OCI-LY1 (cell line): ENCODE measurements at regions not wholly inside any gene's neighbourhood (a gene's known extent, or its start where the extent isn't known, plus 50 kb on each side); places are given as distances from the start of the nearest gene placed in this dataset.

Experiments
- H2AFZ ChIP-seq: fragments of 200-600 bp; sonication (generic), shearing (Covaris generic); 2 replicates; pipeline ENCODE4 v1.6.0; 2014; ENCODE audit warnings: antibody characterized with exemption, mild to moderate bottlenecking, low read length
- H3F3A ChIP-seq: fragments of 200-600 bp; sonication (generic), shearing (Covaris generic); 2 replicates; pipeline ENCODE4 v1.6.0; 2014; ENCODE audit warnings: mild to moderate bottlenecking, antibody characterized with exemption, low read length, moderate library complexity; ENCODE audit not compliant: insufficient read depth
- H3K27ac ChIP-seq: fragments of 200-600 bp; sonication (generic); 2 replicates; pipeline ENCODE4 v1.5.1; 2014; ENCODE audit warnings: low read length, mixed run types, mild to moderate bottlenecking, low read depth; ENCODE audit not compliant: poor library complexity, severe bottlenecking
- H3K27me3 ChIP-seq: fragments of 200-600 bp; sonication (generic); 2 replicates; pipeline ENCODE4 v1.6.0; 2014; ENCODE audit warnings: antibody characterized with exemption, mild to moderate bottlenecking, low read length, moderate library complexity; ENCODE audit not compliant: insufficient read depth
- H3K36me3 ChIP-seq: fragments of 200-600 bp; sonication (generic); 2 replicates; pipeline ENCODE4 v1.6.1; 2014; ENCODE audit warnings: mild to moderate bottlenecking, antibody characterized with exemption, low read length, moderate library complexity, mixed read lengths; ENCODE audit not compliant: insufficient read depth
- H3K4me1 ChIP-seq: fragments of 200-600 bp; sonication (generic); 2 replicates; pipeline ENCODE4 v1.5.1; 2014; ENCODE audit warnings: mild to moderate bottlenecking, low read length, moderate library complexity; ENCODE audit not compliant: insufficient read depth, severe bottlenecking
- H3K4me2 ChIP-seq: fragments of 200-600 bp; sonication (generic), shearing (Covaris generic); 2 replicates; pipeline ENCODE4 v1.6.1; 2014; ENCODE audit warnings: low read length
- H3K4me3 ChIP-seq: fragments of 200-600 bp; sonication (generic); 2 replicates; pipeline ENCODE4 v1.5.1; 2014; ENCODE audit warnings: low read length, low read depth, mild to moderate bottlenecking, mixed read lengths; ENCODE audit not compliant: poor library complexity, severe bottlenecking
- H3K79me2 ChIP-seq: fragments of 200-600 bp; shearing (Covaris generic); 2 replicates; pipeline ENCODE4 v1.6.1; 2016; ENCODE audit warnings: mixed run types, low read length, mixed read lengths; ENCODE audit not compliant: insufficient read depth
- H3K9ac ChIP-seq: fragments of 200-600 bp; sonication (generic), shearing (Covaris generic); 2 replicates; pipeline ENCODE4 v1.6.1; 2014; ENCODE audit warnings: mild to moderate bottlenecking, low read length, mixed read lengths
- H3K9me2 ChIP-seq: fragments of 200-600 bp; sonication (generic), shearing (Covaris generic); 2 replicates; pipeline ENCODE4 v1.6.1; 2014; ENCODE audit warnings: low read depth, mild to moderate bottlenecking, low read length, mixed read lengths
- H3K9me3 ChIP-seq: fragments of 200-600 bp; shearing (Covaris generic); 2 replicates; pipeline ENCODE4 v1.6.1; 2014; ENCODE audit warnings: low read length, mixed read lengths
- H4K20me1 ChIP-seq: fragments of 200-600 bp; sonication (generic), shearing (Covaris generic); 2 replicates; pipeline ENCODE4 v1.6.0; 2016; ENCODE audit warnings: mild to moderate bottlenecking, low read length; ENCODE audit not compliant: insufficient read depth
- EZH2 ChIP-seq: fragments of 200-600 bp; sonication (generic), shearing (Covaris generic); IDR thresholded peaks from 2 replicates; pipeline ENCODE4 v1.8.0; 2017; ENCODE audit warnings: borderline replicate concordance, mixed run types, mild to moderate bottlenecking, antibody characterized with exemption, low read length, moderate library complexity, mixed read lengths
- TF ChIP-seq, protein P1 (sequence below): fragments of 200-600 bp; sonication (generic), shearing (Covaris generic); IDR thresholded peaks from 2 replicates; pipeline ENCODE4 v1.5.1; 2017; ENCODE audit warnings: mild to moderate bottlenecking, antibody characterized with exemption, low read length, moderate library complexity, mixed read lengths

DNA sequence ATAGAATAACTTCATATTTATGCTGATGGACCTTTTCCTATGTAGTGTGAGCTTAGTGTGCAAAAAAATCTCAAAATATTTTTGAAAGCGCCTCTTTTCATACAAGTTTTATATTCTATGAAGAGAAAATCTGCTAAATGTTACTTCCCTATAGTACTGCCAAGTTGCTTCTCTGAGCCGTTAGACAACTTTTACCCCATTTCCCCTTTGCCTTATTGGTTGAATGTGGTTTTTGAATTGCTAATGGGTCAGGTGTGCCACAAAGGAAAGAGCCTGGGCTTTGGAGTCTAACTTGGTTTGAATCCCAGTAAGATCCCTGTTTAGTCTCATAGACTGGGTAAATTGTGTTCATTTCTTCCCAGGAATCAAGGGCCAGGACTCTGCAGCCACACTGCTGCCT is 261.5 kb downstream of the SNX10 start:
- Histone ChIP-seq H3F3A (no peaks in the 10 kb centered on the region), H3K4me2 (no peak overlapping the region), H3K27ac (no peak overlapping the region), H3K9me3 (no peaks in the 10 kb centered on the region), H3K79me2 (no peaks in the 10 kb centered on the region), H3K36me3 (no peaks in the 10 kb centered on the region), H3K4me3 (no peak overlapping the region), H3K9me2 (no peaks in the 10 kb centered on the region), H3K4me1 (no peaks in the 10 kb centered on the region), H2AFZ (no peak overlapping the region), H3K9ac (no peak overlapping the region), H4K20me1 (no peaks in the 10 kb centered on the region), H3K27me3 (no peaks in the 10 kb centered on the region)
- TF ChIP-seq EZH2 = no peak
- TF ChIP-seq, protein P1, sequence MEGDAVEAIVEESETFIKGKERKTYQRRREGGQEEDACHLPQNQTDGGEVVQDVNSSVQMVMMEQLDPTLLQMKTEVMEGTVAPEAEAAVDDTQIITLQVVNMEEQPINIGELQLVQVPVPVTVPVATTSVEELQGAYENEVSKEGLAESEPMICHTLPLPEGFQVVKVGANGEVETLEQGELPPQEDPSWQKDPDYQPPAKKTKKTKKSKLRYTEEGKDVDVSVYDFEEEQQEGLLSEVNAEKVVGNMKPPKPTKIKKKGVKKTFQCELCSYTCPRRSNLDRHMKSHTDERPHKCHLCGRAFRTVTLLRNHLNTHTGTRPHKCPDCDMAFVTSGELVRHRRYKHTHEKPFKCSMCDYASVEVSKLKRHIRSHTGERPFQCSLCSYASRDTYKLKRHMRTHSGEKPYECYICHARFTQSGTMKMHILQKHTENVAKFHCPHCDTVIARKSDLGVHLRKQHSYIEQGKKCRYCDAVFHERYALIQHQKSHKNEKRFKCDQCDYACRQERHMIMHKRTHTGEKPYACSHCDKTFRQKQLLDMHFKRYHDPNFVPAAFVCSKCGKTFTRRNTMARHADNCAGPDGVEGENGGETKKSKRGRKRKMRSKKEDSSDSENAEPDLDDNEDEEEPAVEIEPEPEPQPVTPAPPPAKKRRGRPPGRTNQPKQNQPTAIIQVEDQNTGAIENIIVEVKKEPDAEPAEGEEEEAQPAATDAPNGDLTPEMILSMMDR = no peak

DNA sequence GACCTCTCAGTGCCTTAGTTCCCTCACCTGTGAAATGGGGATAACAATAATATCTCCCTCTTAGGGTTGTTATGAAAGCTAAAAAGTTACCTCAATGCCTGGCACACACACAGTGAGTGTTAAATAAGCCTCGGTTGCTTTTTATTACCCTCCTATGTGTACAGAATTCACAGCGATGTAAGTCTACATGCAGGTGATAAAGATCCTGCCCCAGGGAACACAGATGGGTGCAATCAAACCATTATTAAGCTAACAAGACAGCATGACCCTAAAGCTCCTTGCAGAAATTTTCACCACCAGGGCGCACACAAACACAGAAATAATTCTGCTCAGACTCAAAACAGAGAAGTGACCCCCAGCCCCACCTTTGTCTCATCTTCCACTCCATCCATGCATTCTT is 261.9 kb downstream of the SNX10 start:
- H3K4me3 ChIP-seq = no peak overlapping the region
- no peaks in the 10 kb centered on the region for H3K79me2 ChIP-seq
- H3F3A ChIP-seq = no peaks in the 10 kb centered on the region
- H3K4me2 ChIP-seq = no peak overlapping the region
- no peak overlapping the region for H2AFZ ChIP-seq
- no peak overlapping the region for H3K27ac ChIP-seq
- H3K36me3 ChIP-seq = no peaks in the 10 kb centered on the region
- no peaks in the 10 kb centered on the region for H3K9me3 ChIP-seq
- TF ChIP-seq, protein P1 = no peak
- no peak for TF ChIP-seq EZH2
- no peak overlapping the region for H3K9ac ChIP-seq
- H3K9me2 ChIP-seq = no peaks in the 10 kb centered on the region
- H3K27me3 ChIP-seq = no peaks in the 10 kb centered on the region
- no peaks in the 10 kb centered on the region for H3K4me1 ChIP-seq
- no peaks in the 10 kb centered on the region for H4K20me1 ChIP-seq

DNA sequence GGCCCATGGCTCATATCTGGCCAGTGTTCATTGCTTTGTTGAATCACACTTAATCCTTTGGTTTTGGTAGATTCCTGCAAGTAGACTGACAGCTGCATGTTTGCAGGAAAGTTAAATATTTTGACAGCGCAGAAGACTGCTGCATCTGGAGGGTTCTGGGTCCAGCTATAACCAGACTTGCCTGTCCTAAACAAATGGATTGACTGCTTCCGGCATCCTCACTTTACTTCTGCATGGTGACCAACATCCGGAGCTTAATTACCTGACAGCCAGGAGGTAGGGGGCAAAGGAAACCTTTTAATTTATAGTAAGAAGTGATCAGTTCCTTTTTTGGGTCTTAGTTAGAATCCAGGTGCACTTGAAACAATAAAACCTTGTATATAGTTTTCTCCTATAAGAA is 263.3 kb downstream of the SNX10 start:
- Histone ChIP-seq H3K9me2 (no peaks in the 10 kb centered on the region), H3K9ac (no peak overlapping the region), H3K4me2 (no peak overlapping the region), H4K20me1 (no peaks in the 10 kb centered on the region), H3K27ac (no peak overlapping the region), H3F3A (no peaks in the 10 kb centered on the region), H3K9me3 (no peaks in the 10 kb centered on the region), H3K79me2 (no peaks in the 10 kb centered on the region), H3K36me3 (no peaks in the 10 kb centered on the region), H3K4me1 (no peaks in the 10 kb centered on the region), H3K27me3 (no peaks in the 10 kb centered on the region), H3K4me3 (no peak overlapping the region), H2AFZ (no peak overlapping the region)
- no peak for TF ChIP-seq EZH2
- TF ChIP-seq, protein P1 = no peak
